NCI-H2171 (cell line): ENCODE measurements at regions not wholly inside any gene's neighbourhood (a gene's known extent, or its start where the extent isn't known, plus 50 kb on each side); places are given as distances from the start of the nearest gene placed in this dataset.

Experiments used
- DNase-seq: peaks from one replicate; lab custom pipeline; 2025; lab: John Stamatoyannopoulos, UW

- no peak for DNase-seq
These were observed 165.5 kb upstream of the OPRM1 start for GRCh38 chr6:153873541-153873940.

GRCh38 chr6:153872946-153873345 lies 166.1 kb upstream of the OPRM1 start:
- DNase-seq = no peak

- no peak for DNase-seq
These were observed 176.1 kb upstream of the OPRM1 start for GRCh38 chr6:153862927-153863326.

- DNase-seq = no peak
These were observed 176.9 kb upstream of the OPRM1 start for GRCh38 chr6:153862139-153862538.

- no peak for DNase-seq
These were observed 180.5 kb upstream of the OPRM1 start for GRCh38 chr6:153858529-153858928.

- no peak for DNase-seq
These were observed 182.1 kb upstream of the OPRM1 start for GRCh38 chr6:153856929-153857376.

GRCh38 chr6:153852481-153852880 lies 186.6 kb upstream of the OPRM1 start:
- DNase-seq = no peak

GRCh38 chr6:153852034-153852433 lies 187.0 kb upstream of the OPRM1 start:
- DNase-seq = no peak

- DNase-seq = no peak
These were observed 189.8 kb upstream of the OPRM1 start for GRCh38 chr6:153849072-153849779.

GRCh38 chr6:153843420-153843819 lies 195.6 kb upstream of the OPRM1 start:
- DNase-seq = no peak

- no peak for DNase-seq
These were observed 196.5 kb upstream of the OPRM1 start for GRCh38 chr6:153842491-153842890.

- no peak for DNase-seq
These were observed 198.8 kb upstream of the OPRM1 start for GRCh38 chr6:153840039-153840850.

- DNase-seq = no peak
These were observed 206.5 kb upstream of the OPRM1 start for GRCh38 chr6:153832543-153832942.

GRCh38 chr6:153831350-153832078 lies 207.5 kb upstream of the OPRM1 start:
- DNase-seq = no peak

- DNase-seq = no peak
These were observed 221.9 kb upstream of the OPRM1 start for GRCh38 chr6:153817173-153817572.

GRCh38 chr6:153816366-153816765 lies 222.7 kb upstream of the OPRM1 start:
- no peak for DNase-seq

GRCh38 chr6:153814136-153814535 lies 224.9 kb upstream of the OPRM1 start:
- no peak for DNase-seq

- no peak for DNase-seq
These were observed 234.2 kb upstream of the OPRM1 start for GRCh38 chr6:153804755-153805330.

GRCh38 chr6:153801917-153802316 lies 237.1 kb upstream of the OPRM1 start:
- no peak for DNase-seq

- no peak for DNase-seq
These were observed 238.4 kb upstream of the OPRM1 start for GRCh38 chr6:153800580-153801188.

GRCh38 chr6:153790876-153791473 lies 248.1 kb upstream of the OPRM1 start:
- DNase-seq = no peak
